PC-3 (cell line): ENCODE measurements at regions not wholly inside any gene's neighbourhood (a gene's known extent, or its start where the extent isn't known, plus 50 kb on each side); places are given as distances from the start of the nearest gene placed in this dataset.

ENCODE experiments used
- ATAC-seq: fragments of 200-7000 bp; cut with Tn5 transposase; 2 replicates; pipeline ENCODE4 v1.9.1; 2020; ENCODE audit warnings: mild to moderate bottlenecking, moderate library complexity
- BruUV-seq: library from RNA; stranded (reverse); fragments of 400-500 nt; replicated peaks from 2 replicates; lab custom pipeline; 2021; lab: Mats Ljungman, UMichigan
- CTCF ChIA-PET: fragments of 300-600 bp; sonication (Branson Sonifier 250); formaldehyde crosslinking; loops from one replicate; lab custom pipeline; 2022; ENCODE audit warnings: antibody characterized with exemption; lab: Charles Lee
- POLR2A ChIA-PET: fragments of 300-600 bp; sonication (Branson Sonifier 250); formaldehyde crosslinking; loops from one replicate; lab custom pipeline; 2022; ENCODE audit warnings: antibody characterized with exemption; ENCODE audit not compliant: unreplicated experiment; lab: Charles Lee
- DNase-seq: peaks from one replicate; pipeline ENCODE4 v3.0.0-alpha.2; 2015
- H2AFZ ChIP-seq: fragments of 300-600 bp; sonication (generic); 2 replicates; pipeline ENCODE4 v1.6.0; 2016; ENCODE audit warnings: antibody characterized with exemption, low read length
- H3F3A ChIP-seq: fragments of 300-600 bp; sonication (generic); one replicate; pipeline ENCODE4 v1.6.0; 2017; ENCODE audit warnings: antibody characterized with exemption, low read length, control low read depth, mild to moderate bottlenecking; ENCODE audit not compliant: unreplicated experiment
- H3K27ac ChIP-seq: fragments of 300-600 bp; sonication (generic); 2 replicates; pipeline ENCODE4 v1.5.1; 2016; ENCODE audit warnings: mild to moderate bottlenecking, low read length
- H3K27me3 ChIP-seq: fragments of 300-600 bp; sonication (generic); 2 replicates; pipeline ENCODE4 v1.6.1; 2016; ENCODE audit warnings: low read length, mixed read lengths
- H3K36me3 ChIP-seq: fragments of 300-600 bp; sonication (generic); 2 replicates; pipeline ENCODE4 v1.6.1; 2016; ENCODE audit warnings: low read depth, mixed run types, low read length, mixed read lengths
- H3K4me1 ChIP-seq: fragments of 300-600 bp; sonication (generic); 2 replicates; pipeline ENCODE4 v1.5.1; 2016; ENCODE audit warnings: low read length; ENCODE audit not compliant: insufficient read depth
- H3K4me2 ChIP-seq: fragments of 300-600 bp; sonication (generic); 2 replicates; pipeline ENCODE4 v1.6.0; 2016; ENCODE audit warnings: low read length
- H3K4me3 ChIP-seq: fragments of 300-600 bp; sonication (generic); 2 replicates; pipeline ENCODE4 v1.5.1; 2016; ENCODE audit warnings: mild to moderate bottlenecking, low read length, mixed read lengths
- H3K79me2 ChIP-seq: fragments of 300-600 bp; sonication (generic); 2 replicates; pipeline ENCODE4 v1.6.1; 2017; ENCODE audit warnings: low read length, mixed read lengths
- H3K9ac ChIP-seq: fragments of 300-600 bp; sonication (generic); 2 replicates; pipeline ENCODE4 v1.6.0; 2016; ENCODE audit warnings: mild to moderate bottlenecking, low read length
- H3K9me2 ChIP-seq: fragments of 300-600 bp; sonication (generic); replicated peaks from 2 replicates; pipeline ENCODE4 v1.6.1; 2016; ENCODE audit warnings: mixed run types, low read length, mixed read lengths
- H3K9me3 ChIP-seq: fragments of 300-600 bp; sonication (generic); 2 replicates; pipeline ENCODE4 v1.6.1; 2016; ENCODE audit warnings: low read length, mixed read lengths
- H4K20me1 ChIP-seq: fragments of 300-600 bp; sonication (generic); 2 replicates; pipeline ENCODE4 v1.6.1; 2016; ENCODE audit warnings: low read length, mixed read lengths
- CTCF ChIP-seq: fragments of 300-600 bp; sonication (generic); conservative IDR thresholded peaks from 2 replicates; pipeline ENCODE4 v1.5.1; 2017; ENCODE audit warnings: antibody characterized with exemption, low read depth, mild to moderate bottlenecking, low read length
- EZH2 ChIP-seq: fragments of 300-600 bp; sonication (generic); IDR thresholded peaks from one replicate; pipeline ENCODE4 v1.6.1; 2017; ENCODE audit warnings: antibody characterized with exemption, mild to moderate bottlenecking, low read length; ENCODE audit not compliant: unreplicated experiment
- EZH2phosphoT487 ChIP-seq: fragments of 300-600 bp; sonication (generic); IDR thresholded peaks from 2 replicates; pipeline ENCODE4 v1.6.1; 2018; ENCODE audit warnings: mild to moderate bottlenecking, antibody characterized with exemption, low read length, borderline replicate concordance
- intact Hi-C: fragments of 100-400 bp; cut with micrococcal nuclease; formaldehyde crosslinking; loops from 2 replicates; pipeline ENCODE4 v1.9.0; 2023

GRCh38 chr5:91443023-91443422 lies 59.9 kb upstream of the ARRDC3 start:
- H3K79me2 ChIP-seq: no peaks in the 10 kb centered on the region
- H3K9ac ChIP-seq: no peak overlapping the region
- no TSS peak for BruUV-seq
- ATAC-seq (peak; percentile 59), DNase-seq (peak; percentile 77)
- no peak overlapping the region for H3K4me3 ChIP-seq
- intact Hi-C loops: no loop called here
- peaks cover 17% of the 10 kb centered on the region for H3K4me1 ChIP-seq
- no peaks in the 10 kb centered on the region for H3F3A ChIP-seq
- H4K20me1 ChIP-seq: no peaks in the 10 kb centered on the region
- H3K4me2 ChIP-seq: peak overlapping the region; percentile 58
- peak overlapping the region; percentile 57 for H3K27ac ChIP-seq
- H3K9me3 ChIP-seq: no peaks in the 10 kb centered on the region
- H3K27me3 ChIP-seq: no peaks in the 10 kb centered on the region
- TF ChIP-seq CTCF (no peak), EZH2phosphoT487 (no peak), EZH2 (no peak)
- no peaks in the 10 kb centered on the region for H3K36me3 ChIP-seq
- no peaks in the 10 kb centered on the region for H3K9me2 ChIP-seq
- POLR2A ChIA-PET: no interaction called here
- CTCF ChIA-PET: no interaction called here
- no peak overlapping the region for H2AFZ ChIP-seq

- no peaks in the 10 kb centered on the region for H4K20me1 ChIP-seq
- no peak overlapping the region for H3K4me2 ChIP-seq
- TF ChIP-seq CTCF (no peak), EZH2 (no peak), EZH2phosphoT487 (no peak)
- H3K27ac ChIP-seq: no peak overlapping the region
- no peak overlapping the region for H2AFZ ChIP-seq
- no peak for DNase-seq
- BruUV-seq: no TSS peak
- no peaks in the 10 kb centered on the region for H3F3A ChIP-seq
- H3K9ac ChIP-seq: no peak overlapping the region
- no peaks in the 10 kb centered on the region for H3K79me2 ChIP-seq
- H3K4me1 ChIP-seq: peaks cover 26% of the 10 kb centered on the region
- H3K4me3 ChIP-seq: no peak overlapping the region
- no peaks in the 10 kb centered on the region for H3K36me3 ChIP-seq
- H3K9me3 ChIP-seq: no peaks in the 10 kb centered on the region
- H3K9me2 ChIP-seq: no peaks in the 10 kb centered on the region
- H3K27me3 ChIP-seq: no peaks in the 10 kb centered on the region
- no peak for ATAC-seq
- CTCF ChIA-PET: no interaction called here
- POLR2A ChIA-PET: no interaction called here
- intact Hi-C loops: no loop called here
Measured at GRCh38 chr5:91441082-91441481, 58.0 kb upstream of the ARRDC3 start.

- Histone ChIP-seq H2AFZ (no peak overlapping the region), H3F3A (no peaks in the 10 kb centered on the region), H3K79me2 (no peaks in the 10 kb centered on the region), H3K27ac (no peak overlapping the region), H3K4me1 (peaks cover 28% of the 10 kb centered on the region), H3K4me3 (no peak overlapping the region), H3K4me2 (no peak overlapping the region), H3K9me2 (no peaks in the 10 kb centered on the region), H3K27me3 (no peaks in the 10 kb centered on the region), H3K36me3 (no peaks in the 10 kb centered on the region), H4K20me1 (no peaks in the 10 kb centered on the region), H3K9ac (no peak overlapping the region), H3K9me3 (no peaks in the 10 kb centered on the region)
- TF ChIP-seq CTCF: peak; percentile 45
- TF ChIP-seq EZH2phosphoT487: no peak
- no peak for TF ChIP-seq EZH2
- ChIA-PET CTCF (no interaction called here), POLR2A (no interaction called here)
- DNase-seq: peak; percentile 41
- intact Hi-C loops: no loop called here
- no peak for ATAC-seq
- BruUV-seq: no TSS peak
Measured at GRCh38 chr5:91438871-91439270, 55.8 kb upstream of the ARRDC3 start.
